Smooth muscle cell (in vitro differentiated cells): ENCODE measurements at regions not wholly inside any gene's neighbourhood (a gene's known extent, or its start where the extent isn't known, plus 50 kb on each side); places are given as distances from the start of the nearest gene placed in this dataset.

Source experiments
- DNase-seq: peaks from one replicate; lab custom pipeline; 2025; ENCODE audit not compliant: unreplicated experiment; lab: John Stamatoyannopoulos, UW
- H2AFZ ChIP-seq: fragments of 200-600 bp; sonication (generic); 2 replicates; pipeline ENCODE4 v1.6.0; 2016; ENCODE audit warnings: antibody characterized with exemption, low read depth, mild to moderate bottlenecking
- H3F3A ChIP-seq: fragments of 200-600 bp; sonication (generic); 2 replicates; pipeline ENCODE4 v1.6.0; 2017; ENCODE audit warnings: antibody characterized with exemption, low read depth
- H3K27ac ChIP-seq: fragments of 200-600 bp; sonication (generic); 2 replicates; pipeline ENCODE4 v1.5.1; 2016; ENCODE audit warnings: low read depth, mild to moderate bottlenecking
- H3K27me3 ChIP-seq: fragments of 200-600 bp; sonication (generic); 2 replicates; pipeline ENCODE4 v1.6.1; 2016; ENCODE audit warnings: low read depth, mild to moderate bottlenecking
- H3K36me3 ChIP-seq: fragments of 200-600 bp; sonication (generic); 2 replicates; pipeline ENCODE4 v1.5.1; 2016; ENCODE audit warnings: low read depth
- H3K4me1 ChIP-seq: fragments of 200-600 bp; sonication (generic); 2 replicates; pipeline ENCODE4 v1.5.1; 2016; ENCODE audit warnings: low read depth
- H3K4me2 ChIP-seq: fragments of 200-600 bp; sonication (generic); 2 replicates; pipeline ENCODE4 v1.6.0; 2016; ENCODE audit warnings: mild to moderate bottlenecking
- H3K4me3 ChIP-seq: fragments of 200-600 bp; sonication (generic); 2 replicates; pipeline ENCODE4 v1.5.1; 2016; ENCODE audit warnings: mild to moderate bottlenecking
- H3K79me2 ChIP-seq: fragments of 200-600 bp; sonication (generic); 2 replicates; pipeline ENCODE4 v1.6.0; 2016; ENCODE audit warnings: low read depth, mild to moderate bottlenecking
- H3K9ac ChIP-seq: fragments of 200-600 bp; sonication (generic); 2 replicates; pipeline ENCODE4 v1.6.0; 2016; ENCODE audit warnings: low read depth
- H3K9me3 ChIP-seq: fragments of 200-600 bp; sonication (generic); replicated peaks from 2 replicates; pipeline ENCODE4 v1.5.1; 2016; ENCODE audit warnings: low read depth
- H4K20me1 ChIP-seq: fragments of 200-600 bp; sonication (generic); 2 replicates; pipeline ENCODE4 v1.6.0; 2016; ENCODE audit warnings: low read depth
- CTCF ChIP-seq: fragments of 200-600 bp; sonication (generic); IDR thresholded peaks from 2 replicates; pipeline ENCODE4 v1.5.1; 2017; ENCODE audit warnings: borderline replicate concordance, mild to moderate bottlenecking, antibody characterized with exemption; ENCODE audit not compliant: insufficient read depth, poor library complexity, severe bottlenecking
- WGBS: methylation state at CpG from one replicate; pipeline ENCODE4 v1.1.7; 2016; ENCODE audit warnings: low lambda C conversion rate; 5-methylcytosine and 5-hydroxymethylcytosine counted together

GRCh38 chr1:177854951-177855350 lies 114.9 kb downstream of the SEC16B start:
- H3F3A ChIP-seq, result no peaks in the 10 kb centered on the region
- no peaks in the 10 kb centered on the region for H3K4me1 ChIP-seq
- TF ChIP-seq CTCF, result no peak
- H3K36me3 ChIP-seq, result no peaks in the 10 kb centered on the region
- H3K27ac ChIP-seq, result no peak overlapping the region
- no peak overlapping the region for H2AFZ ChIP-seq
- no peaks in the 10 kb centered on the region for H3K9me3 ChIP-seq
- DNase-seq, result no peak
- no peaks in the 10 kb centered on the region for H3K27me3 ChIP-seq
- H3K9ac ChIP-seq, result no peak overlapping the region
- H3K4me3 ChIP-seq, result no peak overlapping the region
- no peaks in the 10 kb centered on the region for H3K79me2 ChIP-seq
- H3K4me2 ChIP-seq, result no peak overlapping the region
- no peaks in the 10 kb centered on the region for H4K20me1 ChIP-seq

- H4K20me1 ChIP-seq, result no peaks in the 10 kb centered on the region
- H3K27me3 ChIP-seq, result no peaks in the 10 kb centered on the region
- 87% methylated on average over 3 of the region's 3 CpGs for WGBS
- no peaks in the 10 kb centered on the region for H3K79me2 ChIP-seq
- H2AFZ ChIP-seq, result no peak overlapping the region
- H3K9ac ChIP-seq, result no peak overlapping the region
- no peaks in the 10 kb centered on the region for H3K4me1 ChIP-seq
- DNase-seq, result no peak
- no peaks in the 10 kb centered on the region for H3K9me3 ChIP-seq
- no peaks in the 10 kb centered on the region for H3K36me3 ChIP-seq
- no peaks in the 10 kb centered on the region for H3F3A ChIP-seq
- H3K27ac ChIP-seq, result no peak overlapping the region
- H3K4me2 ChIP-seq, result no peak overlapping the region
- no peak for TF ChIP-seq CTCF
- H3K4me3 ChIP-seq, result no peak overlapping the region
These were observed 120.1 kb downstream of the SEC16B start for GRCh38 chr1:177849579-177850290.

GRCh38 chr1:177849130-177849529 lies 120.7 kb downstream of the SEC16B start:
- H3K4me3 ChIP-seq, result no peak overlapping the region
- no peaks in the 10 kb centered on the region for H3F3A ChIP-seq
- H3K9me3 ChIP-seq, result no peaks in the 10 kb centered on the region
- TF ChIP-seq CTCF, result no peak
- no peak overlapping the region for H3K27ac ChIP-seq
- no peaks in the 10 kb centered on the region for H4K20me1 ChIP-seq
- no peaks in the 10 kb centered on the region for H3K4me1 ChIP-seq
- no peak overlapping the region for H3K9ac ChIP-seq
- H3K4me2 ChIP-seq, result no peak overlapping the region
- H3K79me2 ChIP-seq, result no peaks in the 10 kb centered on the region
- H3K36me3 ChIP-seq, result no peaks in the 10 kb centered on the region
- H2AFZ ChIP-seq, result no peak overlapping the region
- DNase-seq, result no peak
- H3K27me3 ChIP-seq, result no peaks in the 10 kb centered on the region

- no peaks in the 10 kb centered on the region for H3K9me3 ChIP-seq
- H2AFZ ChIP-seq, result no peak overlapping the region
These were observed 121.3 kb downstream of the SEC16B start for GRCh38 chr1:177848577-177848976.

More at GRCh38 chr1:177848577-177848976, 121.3 kb downstream of the SEC16B start:
- 89% methylated on average over 4 of the region's 4 CpGs for WGBS
- no peak overlapping the region for H3K27ac ChIP-seq
- no peaks in the 10 kb centered on the region for H3K79me2 ChIP-seq
- no peaks in the 10 kb centered on the region for H3K4me1 ChIP-seq
- no peaks in the 10 kb centered on the region for H4K20me1 ChIP-seq
- DNase-seq, result no peak
- H3K4me2 ChIP-seq, result no peak overlapping the region
- H3K27me3 ChIP-seq, result no peaks in the 10 kb centered on the region
- H3F3A ChIP-seq, result no peaks in the 10 kb centered on the region
- H3K9ac ChIP-seq, result no peak overlapping the region
- no peak overlapping the region for H3K4me3 ChIP-seq
- H3K36me3 ChIP-seq, result no peaks in the 10 kb centered on the region
- TF ChIP-seq CTCF, result no peak
